UCSD-AML1 (cell line): ENCODE measurements at regions not wholly inside any gene's neighbourhood (a gene's known extent, or its start where the extent isn't known, plus 50 kb on each side); places are given as distances from the start of the nearest gene placed in this dataset.

Source experiments
- DNase-seq: peaks from one replicate; lab custom pipeline; 2025; ENCODE audit not compliant: unreplicated experiment; lab: John Stamatoyannopoulos, UW

DNA sequence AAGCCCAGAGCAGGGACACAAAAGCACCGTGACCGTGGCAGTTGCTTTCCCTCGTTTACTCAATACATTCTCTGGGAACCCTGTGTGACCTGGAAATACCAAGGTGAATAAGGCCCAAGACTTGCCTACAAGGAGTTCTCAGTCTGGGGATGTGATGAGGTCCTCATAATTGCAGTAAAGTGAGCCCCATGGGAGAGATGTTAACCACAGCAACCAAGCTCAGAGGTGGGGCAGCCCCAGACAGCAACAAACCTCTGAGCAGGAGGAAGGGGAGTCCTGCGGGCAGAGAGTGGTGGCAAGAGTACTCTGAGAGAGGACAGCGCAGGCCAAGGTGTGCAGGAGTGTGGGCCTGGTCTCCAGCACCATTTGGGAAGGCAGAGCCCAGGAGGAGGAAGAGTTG, 91.6 kb downstream of the TTC32 start:
- DNase-seq: no peak

DNA sequence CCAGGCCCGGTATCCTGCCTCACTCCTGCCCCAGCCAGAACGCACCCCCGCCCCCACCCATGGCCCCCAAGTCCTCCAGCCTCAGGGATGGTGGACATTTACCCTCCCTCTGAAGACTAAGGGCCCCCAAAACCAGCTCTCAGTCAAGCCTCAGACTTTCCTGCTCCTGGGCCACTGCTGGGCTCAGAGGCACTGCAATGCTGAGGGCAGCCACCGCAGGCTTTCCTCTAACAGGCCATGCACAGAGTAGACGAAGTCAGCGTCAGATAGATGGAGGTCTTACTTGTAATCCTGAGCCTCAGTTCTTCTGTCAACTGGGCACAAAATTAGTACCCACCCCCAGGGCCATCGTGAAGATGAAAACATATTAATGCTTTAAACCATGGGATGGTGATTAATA, 92.6 kb downstream of the TTC32 start:
- DNase-seq: no peak

DNA sequence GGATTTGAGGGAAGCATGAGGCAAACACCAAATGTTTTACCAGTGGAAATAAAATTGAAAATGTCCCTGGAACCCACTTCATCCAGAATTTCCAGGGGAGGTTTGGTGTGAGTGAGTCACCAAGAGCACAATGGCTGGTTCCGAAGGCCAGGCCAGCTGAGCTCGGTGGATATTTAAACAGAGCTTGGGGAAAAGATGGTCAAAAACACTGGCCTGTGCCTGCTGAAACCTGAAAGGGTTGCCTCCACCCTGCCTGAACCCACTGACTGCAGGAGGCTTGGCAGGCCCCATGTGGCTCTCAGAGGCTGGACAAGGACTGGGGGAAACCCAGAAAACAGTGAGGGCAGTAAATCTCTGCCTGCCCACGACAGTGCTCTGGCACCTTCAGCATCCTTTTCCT, 93.9 kb downstream of the TTC32 start:
- no peak for DNase-seq

DNA sequence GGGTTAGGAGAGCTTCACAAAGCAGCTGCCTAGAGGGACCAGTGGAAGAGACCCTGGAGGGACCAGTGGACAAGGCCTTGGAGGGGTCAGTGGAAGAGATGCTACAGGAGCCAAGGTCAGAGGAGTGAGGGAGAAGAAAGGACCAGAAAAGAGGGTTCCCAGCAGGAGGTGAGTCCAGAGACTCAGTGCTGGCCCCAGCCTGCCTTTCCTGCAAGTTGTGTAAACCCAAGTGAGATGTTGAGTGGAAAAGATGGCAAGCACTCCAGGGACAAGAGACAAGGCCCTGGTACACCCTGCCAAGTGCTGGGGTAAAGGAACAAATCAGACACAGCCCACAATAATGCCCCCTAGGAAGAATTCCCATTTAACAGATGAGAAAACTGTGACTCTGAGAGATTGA, 94.4 kb downstream of the TTC32 start:
- DNase-seq: no peak

DNA sequence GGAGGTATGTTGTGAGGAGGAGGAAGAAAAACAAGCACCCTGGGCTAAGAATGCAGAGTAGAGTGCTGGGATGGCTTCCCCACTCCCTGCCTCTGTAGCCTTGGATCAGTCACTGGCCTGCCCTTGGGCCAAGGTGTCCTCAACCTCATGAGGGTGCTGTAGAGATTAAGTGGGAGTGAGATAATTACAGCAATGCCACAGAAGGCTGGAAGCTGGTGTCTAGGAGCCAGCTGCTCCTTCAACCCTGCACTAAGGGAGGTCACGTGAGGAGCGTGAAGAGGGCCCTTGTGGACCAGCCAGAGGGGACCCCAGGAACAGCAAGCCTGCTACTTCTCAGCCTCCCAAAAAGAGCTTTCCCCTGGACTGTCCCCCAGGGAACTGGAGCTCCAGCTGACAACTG, 95.2 kb downstream of the TTC32 start:
- no peak for DNase-seq

DNA sequence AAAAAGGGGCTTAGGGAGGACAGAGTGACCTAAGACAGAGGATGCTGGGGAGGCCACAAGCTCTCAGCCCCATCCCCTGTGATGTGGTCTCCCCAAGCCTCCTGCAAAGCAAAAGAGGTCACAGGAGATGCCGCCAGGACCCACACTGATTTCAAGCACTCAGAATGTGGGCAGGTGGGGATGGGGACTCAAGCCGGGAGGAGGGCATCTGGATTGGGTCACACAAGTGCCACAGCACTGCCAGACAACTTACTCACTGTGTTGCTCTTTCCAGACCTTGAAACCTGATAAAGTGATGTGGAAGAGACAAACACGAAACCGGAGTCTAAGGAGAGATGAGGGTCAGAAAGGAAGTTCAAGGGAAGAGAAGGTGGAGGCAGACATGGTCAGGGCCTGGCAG, 95.7 kb downstream of the TTC32 start:
- DNase-seq: no peak

DNA sequence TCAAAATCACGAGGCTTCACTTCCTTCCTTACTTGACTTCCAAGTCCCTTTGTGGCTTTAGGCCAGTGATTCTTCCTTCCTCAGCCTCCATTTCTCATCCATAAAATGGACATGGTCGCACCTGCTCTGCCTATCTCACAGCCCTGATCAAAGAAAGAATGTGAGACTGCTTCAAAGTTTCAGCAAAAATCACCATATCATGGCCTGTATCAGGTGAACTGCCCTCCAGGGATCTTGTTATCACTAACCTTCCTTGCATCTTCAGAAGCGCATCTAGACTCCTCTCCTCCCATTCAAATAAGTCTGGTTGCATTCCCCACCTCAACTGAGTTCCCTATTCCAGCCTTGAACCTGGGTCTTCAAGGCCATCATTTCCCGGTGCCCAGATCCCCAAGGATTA, 96.5 kb downstream of the TTC32 start:
- DNase-seq: no peak

DNA sequence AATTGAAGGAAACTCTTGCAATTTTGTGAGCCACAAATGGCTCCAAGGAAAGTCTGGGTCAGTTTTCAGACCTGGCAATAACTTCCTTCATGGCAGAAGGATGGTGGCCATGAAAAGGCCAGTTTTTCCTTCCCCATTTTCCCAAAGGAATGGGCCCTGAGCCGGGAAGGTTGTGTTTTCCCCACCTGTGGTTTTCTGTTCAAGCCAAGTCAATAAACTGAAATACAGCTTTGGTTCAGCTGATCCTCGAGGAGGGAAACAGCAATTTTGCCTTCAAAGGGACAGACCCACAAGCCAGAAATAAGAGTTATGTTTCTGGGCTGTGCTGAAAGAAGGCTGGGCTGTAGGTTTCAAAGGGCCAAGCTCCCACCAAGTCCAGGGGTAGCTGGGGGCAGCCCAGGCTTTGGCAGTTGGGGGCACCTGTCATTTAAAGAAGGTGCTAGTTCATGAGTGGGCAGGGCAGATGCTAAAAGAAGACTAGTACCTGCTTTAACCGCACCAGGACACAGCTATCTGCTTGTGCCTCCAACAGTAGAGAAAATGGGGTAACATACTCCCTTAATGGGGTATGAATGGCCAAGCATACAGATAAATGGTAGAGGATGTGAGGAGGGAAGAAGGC, 97.0 kb downstream of the TTC32 start:
- no peak for DNase-seq

DNA sequence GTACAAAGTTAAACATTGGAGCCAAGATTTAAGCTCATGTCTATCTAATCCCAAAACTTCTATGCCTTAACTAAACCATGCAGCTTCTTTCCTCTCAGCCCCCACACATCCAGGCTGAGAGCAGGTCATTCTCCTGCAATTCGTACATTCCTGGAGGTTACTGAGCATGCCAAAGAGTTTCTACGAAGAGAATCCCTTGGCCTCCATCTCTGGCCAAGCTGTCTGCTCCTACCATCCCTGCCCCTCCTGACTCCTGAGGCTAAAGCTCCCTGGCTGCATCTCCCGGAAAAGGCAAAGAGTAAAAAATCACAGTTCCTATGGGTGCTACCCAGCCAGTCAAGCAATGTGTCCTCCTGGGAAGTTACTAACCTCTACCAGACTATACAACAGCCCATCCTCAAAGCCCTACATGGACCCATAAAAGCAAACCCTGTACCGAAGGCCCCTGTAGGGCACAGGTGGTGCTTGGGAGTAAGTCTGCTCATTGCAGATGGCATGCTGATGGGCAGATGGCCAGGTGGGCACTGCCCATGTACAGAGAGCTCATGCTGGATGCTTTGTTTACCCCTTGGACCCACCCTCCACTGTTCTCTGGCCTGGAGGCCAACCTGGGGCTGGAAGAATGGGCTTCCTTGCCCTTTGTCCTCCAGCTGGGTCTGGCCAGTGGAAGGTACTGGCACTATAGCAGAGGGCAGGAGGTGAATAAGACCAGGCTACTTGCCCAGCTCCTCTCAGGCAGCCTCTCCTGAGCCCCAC, 99.5 kb downstream of the TTC32 start:
- DNase-seq: no peak

DNA sequence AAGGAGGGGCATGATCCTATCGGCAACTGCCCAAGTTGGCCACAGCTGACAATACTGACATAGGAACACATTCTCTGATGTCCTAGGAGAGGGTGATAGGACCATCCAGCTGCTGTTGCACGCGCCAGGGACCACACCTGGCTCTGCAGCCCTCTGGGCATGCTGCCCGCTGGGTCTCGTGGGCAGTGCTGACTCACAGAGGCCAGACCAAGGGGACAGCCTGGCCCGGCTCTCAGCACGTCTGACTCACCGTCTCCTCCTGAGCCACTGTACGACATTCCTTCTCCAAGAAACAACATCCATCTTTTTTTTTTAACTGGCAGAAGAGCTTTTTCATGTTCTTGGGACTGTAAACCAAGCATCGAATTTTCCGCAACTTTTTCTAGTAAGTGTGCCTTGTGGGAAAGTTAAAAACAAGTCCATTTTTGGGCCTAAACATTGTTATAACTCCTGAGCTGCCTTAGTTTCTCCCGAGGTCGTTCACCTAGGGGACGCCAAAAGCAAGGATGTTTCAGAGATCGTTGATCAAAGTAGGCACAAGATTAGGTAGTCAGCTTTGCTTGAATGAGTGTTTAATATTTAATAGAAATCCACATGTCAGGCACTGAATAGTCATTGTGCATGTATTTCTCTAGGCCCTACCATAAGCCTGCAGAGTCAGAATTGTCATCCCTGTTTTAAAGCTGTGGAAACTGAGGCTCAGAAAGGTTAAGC, 100.3 kb downstream of the TTC32 start:
- no peak for DNase-seq

DNA sequence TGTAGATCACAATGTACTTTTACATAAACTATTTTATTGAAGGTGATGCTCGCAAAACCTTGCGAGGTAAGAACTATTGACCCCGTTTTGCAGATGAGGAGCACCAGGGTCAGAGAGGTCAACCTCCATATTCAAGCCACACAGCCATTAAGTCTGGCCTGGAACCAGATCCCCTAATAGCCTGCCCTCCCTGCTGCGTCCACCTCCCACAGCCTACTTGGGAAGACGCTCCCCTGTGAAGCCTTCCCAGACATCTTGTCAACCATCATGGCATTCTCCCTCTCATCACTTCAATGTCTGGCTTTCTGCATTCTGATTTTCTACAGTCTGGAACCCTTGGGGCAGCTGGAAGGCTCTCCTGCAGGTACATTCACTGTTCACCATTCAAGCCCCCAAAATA, 101.0 kb downstream of the TTC32 start:
- DNase-seq: no peak

DNA sequence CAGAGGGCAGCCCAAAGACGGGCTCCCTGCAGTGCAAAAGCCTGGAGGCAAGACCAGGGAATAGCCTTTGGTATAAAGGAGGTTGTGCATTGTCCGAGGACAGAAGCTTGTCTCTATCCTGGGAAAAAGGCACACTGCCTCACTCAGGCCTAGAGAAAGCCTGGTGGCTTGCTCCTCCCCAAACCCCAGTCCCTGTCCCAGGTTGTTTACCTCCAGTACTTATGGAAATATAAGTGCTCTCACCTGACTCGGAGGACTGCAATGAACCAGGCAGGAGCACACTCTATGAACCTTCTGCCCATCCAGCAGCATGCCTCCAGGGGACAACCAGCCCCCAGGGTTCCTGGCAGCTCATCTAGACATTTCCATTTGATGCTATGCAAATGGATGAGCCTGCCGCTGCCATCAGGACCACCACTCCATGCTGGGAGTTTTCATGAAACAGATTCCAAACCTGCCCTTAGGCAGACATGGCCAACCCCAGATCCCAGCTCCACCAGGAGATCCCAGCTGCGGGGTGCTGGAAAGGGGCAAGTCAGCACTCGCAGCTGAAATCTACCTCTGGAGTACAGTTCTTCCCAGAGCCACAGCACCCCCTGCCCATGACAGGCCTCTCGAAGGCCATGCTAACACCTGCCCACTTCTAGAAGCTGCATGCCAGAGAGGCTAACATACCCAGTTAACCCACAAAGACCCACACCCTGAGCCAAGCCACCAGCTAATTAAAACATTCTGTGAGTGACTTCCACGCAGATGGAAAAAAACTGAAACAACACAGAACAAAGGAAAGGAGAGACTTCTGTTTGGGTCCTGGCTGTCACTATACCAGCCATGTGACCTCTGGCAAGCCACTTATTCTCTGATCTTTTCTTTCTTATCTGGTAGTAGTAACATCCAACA, 101.7 kb downstream of the TTC32 start:
- DNase-seq: no peak

DNA sequence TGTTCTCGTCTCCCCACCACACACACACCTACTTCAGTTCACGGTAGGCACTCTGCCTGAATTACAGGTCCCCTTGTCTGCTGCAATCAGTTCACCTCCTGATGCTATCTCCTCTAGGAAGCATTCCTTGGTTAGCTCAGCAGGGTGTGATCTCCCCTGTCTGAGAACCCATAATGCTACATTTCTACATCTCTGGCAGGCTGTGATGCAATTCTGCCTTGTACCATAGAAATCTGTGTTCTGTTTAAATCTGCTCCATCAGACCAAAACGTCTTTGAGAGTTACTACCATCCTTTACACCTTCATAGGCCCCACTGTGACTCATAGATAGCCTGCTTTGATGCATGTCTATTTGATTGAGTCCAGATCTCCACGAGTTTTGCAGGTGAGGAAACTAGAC, 103.9 kb downstream of the TTC32 start:
- DNase-seq: no peak

DNA sequence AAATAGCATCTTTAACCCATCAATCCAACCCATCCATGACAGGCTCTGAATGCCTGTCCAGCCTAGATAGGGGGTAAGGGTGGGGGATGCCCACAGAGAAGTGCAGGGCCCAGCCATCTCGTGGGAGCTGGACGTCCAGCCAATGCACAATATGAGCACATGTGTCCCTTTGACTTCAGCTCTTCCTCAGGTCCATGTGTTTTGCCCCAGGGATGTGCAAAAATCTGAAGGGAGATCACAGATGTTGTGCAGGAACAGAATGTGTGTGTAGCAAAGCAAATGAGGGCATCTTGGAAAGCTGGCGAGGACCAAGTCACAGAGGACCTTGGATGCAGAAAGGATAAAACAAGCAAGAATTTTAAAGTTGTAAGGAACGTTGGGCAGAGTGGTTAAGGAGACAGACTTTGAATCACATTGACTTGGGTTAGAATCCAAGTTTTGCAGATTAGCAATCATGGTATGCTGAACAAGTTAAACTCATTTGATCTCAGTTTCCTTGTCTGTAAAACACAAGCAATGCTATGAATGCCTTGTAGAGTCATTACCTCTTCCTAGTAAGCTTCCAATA, 104.5 kb downstream of the TTC32 start:
- DNase-seq: no peak

DNA sequence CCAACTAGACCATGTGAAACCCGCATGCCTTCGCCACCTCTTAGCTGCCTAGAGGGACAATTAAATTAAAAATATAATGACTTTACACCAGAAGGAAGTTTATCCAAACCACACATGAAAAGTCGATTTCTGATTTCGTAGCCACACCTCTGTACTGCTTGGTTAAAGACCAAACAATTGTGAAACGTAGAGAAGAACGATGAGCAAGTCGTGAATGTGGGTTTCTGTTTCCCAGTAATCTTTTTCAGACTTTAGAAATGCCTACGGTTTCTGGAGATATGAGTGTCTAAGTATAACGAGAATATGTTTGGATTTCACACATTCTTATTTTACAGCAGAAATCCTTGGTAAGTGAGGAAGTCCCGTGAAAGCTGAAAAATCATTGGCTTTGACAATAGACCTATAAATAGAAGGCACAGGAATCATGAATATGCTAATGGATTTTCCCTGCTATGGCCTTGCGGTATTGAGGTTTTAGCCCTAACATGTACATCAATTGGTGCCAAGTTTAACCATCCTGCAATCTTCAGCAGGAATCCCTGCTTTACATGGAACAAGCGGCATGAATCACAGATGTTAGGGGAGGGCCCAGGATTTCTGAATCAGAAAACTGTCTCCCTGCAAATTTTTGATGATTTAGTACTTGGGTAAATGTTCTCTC, 105.6 kb downstream of the TTC32 start:
- no peak for DNase-seq

DNA sequence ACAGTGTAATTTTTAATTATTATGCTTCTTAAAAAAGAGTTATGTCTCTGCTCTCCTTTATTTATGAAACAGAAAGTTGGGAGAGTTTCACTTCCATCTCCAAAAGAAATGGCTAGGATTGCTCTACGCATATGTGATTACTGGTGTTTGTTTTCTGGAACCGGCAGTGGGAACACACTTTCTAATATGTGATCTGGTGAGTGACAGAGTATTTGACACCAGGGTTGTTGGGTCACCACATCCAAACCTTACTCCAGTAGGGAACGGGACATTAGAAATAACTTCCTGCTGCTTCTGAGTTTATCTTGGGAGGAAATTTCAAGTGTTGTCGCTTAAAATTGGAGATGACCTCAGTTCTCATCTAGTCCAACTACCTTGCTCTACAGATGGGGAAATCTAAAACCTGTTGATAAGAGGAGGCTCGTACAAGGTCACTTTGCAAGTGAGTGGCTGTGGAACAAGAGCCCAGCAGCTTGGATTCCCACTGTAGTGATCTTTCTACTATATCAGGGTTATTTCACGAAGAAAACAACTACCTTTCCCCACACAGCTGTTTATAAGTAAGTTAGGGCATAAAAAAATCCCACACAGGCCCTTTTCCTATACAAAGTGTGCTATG, 108.5 kb downstream of the TTC32 start:
- DNase-seq: no peak

DNA sequence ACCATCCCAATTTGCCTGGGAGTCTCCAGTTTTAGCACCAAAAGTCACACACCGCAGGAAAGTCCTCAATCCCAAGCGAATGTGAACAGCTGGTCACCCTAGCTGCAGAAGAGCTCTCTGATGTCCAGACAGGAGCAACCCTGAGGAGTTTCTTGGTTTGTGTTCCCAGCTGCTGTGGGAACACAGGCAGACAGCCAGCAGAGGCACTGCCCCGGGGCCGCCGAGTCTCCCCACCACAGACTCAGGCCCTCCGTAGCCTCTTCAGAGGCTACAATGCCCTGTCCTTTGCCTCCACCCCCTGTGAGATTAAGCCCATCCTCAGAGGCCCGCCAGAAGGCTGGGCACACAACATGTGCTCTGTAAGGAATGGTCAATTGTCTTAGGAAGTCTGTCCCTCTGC, 111.5 kb downstream of the TTC32 start:
- no peak for DNase-seq

DNA sequence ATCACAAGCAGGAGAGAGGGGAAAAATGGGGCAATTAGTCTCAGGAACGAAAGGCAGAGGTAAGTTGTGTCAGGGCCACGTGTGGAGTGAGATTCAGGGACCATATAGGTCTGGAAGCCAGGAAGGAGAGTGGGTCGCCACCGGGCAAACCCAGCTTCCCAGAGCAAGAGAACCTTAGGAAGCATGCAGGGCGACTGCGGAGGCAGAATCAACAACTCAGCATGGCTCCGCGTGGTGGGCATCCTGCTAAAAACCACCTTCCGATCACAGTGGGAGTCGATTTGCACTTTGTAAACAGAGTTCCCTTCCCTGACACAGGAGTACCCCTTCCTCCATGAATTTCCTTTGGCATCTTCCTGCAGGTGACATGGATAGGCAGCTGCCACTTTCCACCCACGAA, 114.6 kb downstream of the TTC32 start:
- DNase-seq: no peak

DNA sequence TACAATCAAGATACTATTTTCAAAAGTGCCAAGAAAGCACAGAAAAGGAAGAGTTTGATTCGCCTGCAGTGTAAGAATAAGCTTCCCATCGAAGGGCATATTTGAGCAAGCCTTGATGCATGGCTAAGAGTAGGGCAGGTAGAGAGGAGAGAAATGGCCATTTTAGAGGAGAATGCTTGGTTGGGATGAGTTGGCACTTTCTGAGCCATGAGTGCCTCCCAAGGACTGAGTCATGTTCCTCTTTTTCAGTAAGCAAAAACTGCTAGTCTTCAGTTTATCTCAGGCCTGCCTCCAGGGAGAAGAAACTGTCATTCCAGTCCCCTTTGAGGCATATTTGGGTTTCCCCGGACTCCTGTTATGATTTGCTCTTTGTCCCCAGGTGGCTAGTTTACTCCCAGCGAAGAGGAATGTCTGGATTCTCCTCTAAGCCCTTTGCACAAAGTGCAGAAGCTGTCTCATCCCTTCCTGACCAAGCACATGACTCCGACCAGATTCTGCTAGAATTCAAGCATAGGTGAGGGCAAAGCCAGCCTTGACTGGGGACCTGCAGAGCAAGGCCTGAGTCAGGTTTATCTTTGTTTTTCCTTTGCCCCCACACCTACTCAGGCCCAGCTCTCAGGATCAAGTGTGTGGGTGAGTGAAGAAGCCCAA, 115.2 kb downstream of the TTC32 start:
- peak; percentile 17 for DNase-seq

DNA sequence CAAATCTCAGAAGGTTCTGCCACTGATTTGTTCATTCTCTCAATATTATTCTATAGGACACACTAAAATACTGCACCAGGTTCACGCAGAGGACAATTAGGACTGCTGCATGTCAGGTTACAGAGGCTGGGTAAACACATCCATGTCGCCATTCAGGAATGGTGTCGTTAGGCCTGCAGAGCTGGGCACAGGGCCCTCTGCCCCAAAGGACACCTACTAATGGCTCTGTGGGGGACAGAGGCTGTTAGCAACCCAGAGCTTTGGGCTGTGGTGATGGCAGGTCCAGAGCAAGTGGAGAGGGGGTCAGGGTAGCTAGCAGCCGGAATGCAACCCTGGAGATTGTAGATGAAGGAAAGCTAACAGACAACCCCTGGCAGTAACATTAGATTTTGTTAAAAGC, 115.9 kb downstream of the TTC32 start:
- DNase-seq: no peak
